Ovary (tissue), 3 donors: ENCODE measurements at regions not wholly inside any gene's neighbourhood (a gene's known extent, or its start where the extent isn't known, plus 50 kb on each side); places are given as distances from the start of the nearest gene placed in this dataset.

Experiments
- EP300 ChIP-seq: sonication (generic); formaldehyde crosslinking; IDR thresholded peaks from one replicate; pipeline ENCODE4 v1.6.1; 2017; ENCODE audit warnings: antibody characterized with exemption
- POLR2A ChIP-seq: fragments of 450-650 bp; IDR thresholded peaks from one replicate; pipeline ENCODE4 v1.6.1; 2017; ENCODE audit warnings: antibody characterized with exemption, mild to moderate bottlenecking, moderate library complexity
- TF ChIP-seq, protein P1 (sequence below), 3 donors: fragments of 450-650 bp in 2 of 3; fragments of 200-600 bp in 1 of 3; IDR thresholded peaks; one replicate each; pipeline versions ENCODE4 v1.5.1 to v1.8.0; 2016 to 2022; ENCODE audit warnings: antibody characterized with exemption in 3 of 3, mild to moderate bottlenecking in 1 of 3
- donor health status: DM: no; HTN: no; CAD: no.

DNA sequence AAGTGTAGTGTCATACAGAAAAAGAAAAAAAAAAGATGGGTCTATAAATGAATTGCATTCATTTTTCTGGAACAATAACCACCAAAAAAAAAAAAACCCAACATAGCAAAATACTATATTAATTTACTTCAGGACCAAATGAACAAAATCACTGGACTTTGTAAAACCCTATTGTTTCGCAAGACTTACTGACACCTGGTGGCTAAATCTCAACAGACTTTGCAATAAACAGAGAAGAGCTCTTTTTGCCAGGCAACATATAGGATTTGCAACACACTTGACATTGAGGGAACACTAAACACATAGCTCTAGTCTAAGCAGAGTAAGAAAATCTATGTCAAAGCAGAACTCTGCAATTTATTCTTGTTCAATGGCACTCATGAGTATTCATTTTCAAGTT lies 990.2 kb downstream of the STPG2 start:
- TF ChIP-seq, protein P1, sequence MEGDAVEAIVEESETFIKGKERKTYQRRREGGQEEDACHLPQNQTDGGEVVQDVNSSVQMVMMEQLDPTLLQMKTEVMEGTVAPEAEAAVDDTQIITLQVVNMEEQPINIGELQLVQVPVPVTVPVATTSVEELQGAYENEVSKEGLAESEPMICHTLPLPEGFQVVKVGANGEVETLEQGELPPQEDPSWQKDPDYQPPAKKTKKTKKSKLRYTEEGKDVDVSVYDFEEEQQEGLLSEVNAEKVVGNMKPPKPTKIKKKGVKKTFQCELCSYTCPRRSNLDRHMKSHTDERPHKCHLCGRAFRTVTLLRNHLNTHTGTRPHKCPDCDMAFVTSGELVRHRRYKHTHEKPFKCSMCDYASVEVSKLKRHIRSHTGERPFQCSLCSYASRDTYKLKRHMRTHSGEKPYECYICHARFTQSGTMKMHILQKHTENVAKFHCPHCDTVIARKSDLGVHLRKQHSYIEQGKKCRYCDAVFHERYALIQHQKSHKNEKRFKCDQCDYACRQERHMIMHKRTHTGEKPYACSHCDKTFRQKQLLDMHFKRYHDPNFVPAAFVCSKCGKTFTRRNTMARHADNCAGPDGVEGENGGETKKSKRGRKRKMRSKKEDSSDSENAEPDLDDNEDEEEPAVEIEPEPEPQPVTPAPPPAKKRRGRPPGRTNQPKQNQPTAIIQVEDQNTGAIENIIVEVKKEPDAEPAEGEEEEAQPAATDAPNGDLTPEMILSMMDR (IDR thresholded peaks at IDR 0.05), result no peak
- TF ChIP-seq POLR2A (no peak), EP300 (no peak)
